Stimulated activated CD8-positive, alpha-beta memory T cell treated with anti-CD3 and anti-CD28 coated beads, Interleukin-15, amount 100 ng/mL, for 48 hours (primary cell): ENCODE measurements at regions not wholly inside any gene's neighbourhood (a gene's known extent, or its start where the extent isn't known, plus 50 kb on each side); places are given as distances from the start of the nearest gene placed in this dataset.
"Not testable (repeated sequence)": the region's sequence is repeated elsewhere in the genome, so short reads cannot be mapped to it uniquely, and the experiment has no call there.

Source experiments
- DNase-seq, 2 donors: peaks; one replicate each; pipeline ENCODE4 v3.0.0-alpha.2; 2020; ENCODE audit warnings: low read depth in 2 of 2

GRCh38 chr21:20260124-20260523, 738.1 kb upstream of the NCAM2 start:
- DNase-seq: no peak

- no peak for DNase-seq
Measured at GRCh38 chr21:20261364-20261763, 736.8 kb upstream of the NCAM2 start.

GRCh38 chr21:20265707-20266440, 732.3 kb upstream of the NCAM2 start:
- DNase-seq: no peak

- no peak for DNase-seq
Measured at GRCh38 chr21:20266441-20266710, 731.8 kb upstream of the NCAM2 start.

- no peak for DNase-seq
Measured at GRCh38 chr21:20270365-20271055, 727.7 kb upstream of the NCAM2 start.

GRCh38 chr21:20272791-20273362, 725.3 kb upstream of the NCAM2 start:
- no peak for DNase-seq

- no peak for DNase-seq
Measured at GRCh38 chr21:20276377-20276776, 721.8 kb upstream of the NCAM2 start.

- no peak for DNase-seq
Measured at GRCh38 chr21:20276954-20277353, 721.3 kb upstream of the NCAM2 start.

- DNase-seq: no peak
Measured at GRCh38 chr21:20283836-20284235, 714.4 kb upstream of the NCAM2 start.

- DNase-seq: no peak
Measured at GRCh38 chr21:20292280-20292679, 705.9 kb upstream of the NCAM2 start.

- not testable (repeated sequence) for DNase-seq
Measured at GRCh38 chr21:20292854-20293253, 705.4 kb upstream of the NCAM2 start.

- DNase-seq: no peak
Measured at GRCh38 chr21:20301395-20301794, 696.8 kb upstream of the NCAM2 start.

- DNase-seq: no peak
Measured at GRCh38 chr21:20302084-20302483, 696.1 kb upstream of the NCAM2 start.

- no peak for DNase-seq
Measured at GRCh38 chr21:20306836-20307235, 691.4 kb upstream of the NCAM2 start.

- DNase-seq: no peak
Measured at GRCh38 chr21:20308586-20309315, 689.5 kb upstream of the NCAM2 start.

GRCh38 chr21:20311234-20311787, 686.9 kb upstream of the NCAM2 start:
- DNase-seq: no peak

- no peak for DNase-seq
Measured at GRCh38 chr21:20313013-20313412, 685.2 kb upstream of the NCAM2 start.

- no peak for DNase-seq
Measured at GRCh38 chr21:20315042-20315441, 683.2 kb upstream of the NCAM2 start.

- DNase-seq: no peak
Measured at GRCh38 chr21:20329636-20330035, 668.6 kb upstream of the NCAM2 start.

GRCh38 chr21:20330652-20331051, 667.6 kb upstream of the NCAM2 start:
- DNase-seq: no peak

- DNase-seq: no peak
Measured at GRCh38 chr21:20334585-20334984, 663.6 kb upstream of the NCAM2 start.

- DNase-seq: no peak
Measured at GRCh38 chr21:20341431-20341830, 656.8 kb upstream of the NCAM2 start.
